DMS53 (cell line): ENCODE measurements at regions not wholly inside any gene's neighbourhood (a gene's known extent, or its start where the extent isn't known, plus 50 kb on each side); places are given as distances from the start of the nearest gene placed in this dataset.
"Not testable (repeated sequence)": the region's sequence is repeated elsewhere in the genome, so short reads cannot be mapped to it uniquely, and the experiment has no call there.

Experiments used
- DNase-seq: peaks from one replicate; lab custom pipeline; 2025; lab: John Stamatoyannopoulos, UW

GRCh38 chr21:16420031-16420724 lies 690.4 kb downstream of the USP25 start:
- DNase-seq, result peak; percentile 80

DNA sequence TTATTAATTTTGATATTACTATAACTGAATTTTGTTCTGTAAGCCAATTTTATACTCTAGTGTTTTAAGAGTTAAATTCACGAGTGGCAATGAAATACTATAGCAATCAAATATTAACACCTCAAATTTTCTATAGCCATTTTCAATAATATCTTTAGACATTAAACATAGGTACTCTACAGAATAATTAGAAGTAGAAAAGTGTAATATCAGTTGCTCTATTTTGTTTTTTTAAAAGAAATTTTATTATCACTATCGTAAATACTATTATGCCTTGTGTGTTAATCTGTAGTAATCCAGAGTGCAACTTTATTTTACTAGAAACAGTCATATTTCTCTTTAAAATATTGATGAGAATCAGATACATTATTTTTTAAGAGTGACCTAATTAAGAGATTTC lies 691.2 kb downstream of the USP25 start:
- DNase-seq, result peak; percentile 11

DNA sequence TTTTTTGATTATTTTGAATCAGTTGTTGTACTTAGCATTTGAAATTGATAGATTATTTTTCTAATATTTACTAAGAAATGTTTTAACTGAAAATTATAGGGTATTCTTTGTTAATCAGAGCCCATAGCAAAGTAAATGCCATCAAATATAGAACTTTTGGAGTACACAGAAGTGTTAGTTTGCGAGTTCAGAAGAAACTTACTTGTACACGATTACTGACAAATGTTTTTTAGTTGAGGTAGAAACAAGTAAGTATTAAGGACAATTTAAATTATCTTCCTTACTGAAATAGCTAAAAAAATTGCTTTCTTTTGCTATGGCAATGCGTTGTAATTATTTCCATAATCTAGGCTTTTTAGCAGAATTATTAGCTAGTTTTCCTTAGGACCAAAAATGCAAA lies 692.2 kb downstream of the USP25 start:
- peak; percentile 18 for DNase-seq

GRCh38 chr21:16422702-16423101 lies 692.9 kb downstream of the USP25 start:
- DNase-seq, result peak; percentile 26

DNA sequence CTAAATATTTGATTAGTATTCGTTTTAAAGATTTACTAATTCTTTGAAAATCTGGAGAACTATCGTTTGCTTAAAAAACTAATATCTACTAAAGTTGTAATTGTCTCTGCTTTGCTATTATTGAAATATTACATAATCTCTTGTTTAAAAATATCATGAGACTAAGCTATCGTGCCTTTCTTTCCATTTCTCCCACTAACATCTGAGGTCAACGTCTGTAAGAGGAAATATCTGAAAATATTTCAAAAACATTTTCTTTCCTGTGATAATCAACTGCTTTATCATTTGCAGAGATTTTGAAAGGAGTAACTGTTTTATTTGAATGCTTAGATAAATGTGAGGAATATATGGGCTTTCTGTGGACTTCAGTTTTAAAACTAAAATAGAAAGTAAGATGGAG lies 694.1 kb downstream of the USP25 start:
- DNase-seq, result peak; percentile 34

DNA sequence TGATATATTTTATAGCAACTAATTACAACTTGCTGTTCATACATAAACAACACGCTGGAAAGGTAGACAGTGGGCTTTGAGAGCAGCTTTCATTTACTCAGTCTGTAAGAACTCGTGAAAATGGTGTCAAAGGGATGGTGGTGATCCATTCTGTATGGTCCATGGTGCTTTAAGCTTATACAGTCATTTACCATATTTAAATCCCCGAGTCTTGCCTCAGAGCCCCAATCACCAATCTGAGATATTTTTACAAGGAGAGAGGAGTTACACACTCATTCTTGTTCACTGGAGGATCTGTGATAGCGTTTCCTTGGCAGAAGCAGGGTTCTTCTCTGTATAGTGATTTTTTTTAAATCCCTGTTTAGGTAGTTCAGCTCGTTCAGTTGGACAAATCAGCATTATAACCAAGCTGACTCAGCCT lies 694.6 kb downstream of the USP25 start:
- peak; percentile 62 for DNase-seq

DNA sequence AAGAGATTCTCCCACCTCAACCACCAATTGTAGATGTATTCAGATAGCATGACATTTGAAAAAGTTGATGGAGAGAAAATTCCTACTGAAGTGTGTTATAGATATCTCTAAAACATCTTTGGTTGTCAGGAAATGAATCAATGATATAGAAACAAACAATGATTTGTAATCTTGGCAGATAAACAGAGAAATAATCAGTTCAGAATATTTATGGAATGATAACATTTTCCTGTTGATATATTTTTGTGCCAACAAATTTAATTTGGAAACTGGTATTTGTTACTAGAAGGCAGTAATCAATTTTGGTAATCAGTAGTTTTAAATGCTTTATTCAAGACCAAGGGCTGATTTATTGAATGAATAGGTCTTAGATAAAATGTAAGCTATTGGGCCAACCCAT lies 695.6 kb downstream of the USP25 start:
- no peak for DNase-seq

DNA sequence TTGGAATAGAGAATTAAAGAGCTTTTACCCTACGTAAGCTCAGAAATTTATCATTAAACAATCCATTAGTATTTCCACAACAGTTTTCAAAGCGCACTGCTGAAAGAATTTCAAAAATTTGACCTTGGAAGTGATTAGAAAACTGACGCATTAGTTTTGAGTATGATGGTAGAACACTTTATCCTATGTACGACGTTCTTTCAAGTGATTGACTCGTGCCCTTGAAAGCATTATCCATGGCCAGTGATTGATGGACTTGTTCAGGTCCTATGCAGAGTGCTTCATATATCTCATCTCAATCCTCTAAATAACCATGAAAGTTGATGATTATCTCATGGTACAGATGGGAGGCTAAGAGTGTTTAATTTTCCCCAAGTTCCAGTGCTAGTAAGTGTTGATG lies 697.2 kb downstream of the USP25 start:
- no peak for DNase-seq

GRCh38 chr21:16427587-16428087 lies 697.9 kb downstream of the USP25 start:
- DNase-seq, result peak; percentile 38

GRCh38 chr21:16437586-16437985 lies 707.8 kb downstream of the USP25 start:
- no peak for DNase-seq

GRCh38 chr21:16438761-16439160 lies 709.0 kb downstream of the USP25 start:
- DNase-seq, result no peak

- DNase-seq, result no peak
Measured at GRCh38 chr21:16441789-16442188, 712.0 kb downstream of the USP25 start.

DNA sequence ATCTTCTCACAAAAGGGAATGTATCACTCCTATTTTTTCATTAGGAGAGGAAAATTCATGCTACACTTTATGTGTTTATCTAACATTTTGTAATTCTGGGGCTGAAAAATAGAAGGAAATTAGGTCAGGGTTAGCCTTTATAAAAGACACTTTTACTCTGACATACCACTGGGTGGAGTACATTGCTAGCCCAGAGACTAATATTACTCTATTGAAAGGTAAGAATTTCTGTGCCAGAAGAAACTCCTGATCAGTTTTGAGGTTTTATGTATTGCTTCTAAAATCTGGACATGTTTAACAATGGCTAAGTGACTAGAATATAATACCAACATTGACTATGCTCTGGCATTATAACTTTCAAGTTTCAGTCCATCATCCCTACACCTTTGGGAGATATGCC lies 724.6 kb downstream of the USP25 start:
- DNase-seq, result peak; percentile 5

GRCh38 chr21:16455526-16455925 lies 725.7 kb downstream of the USP25 start:
- no peak for DNase-seq

DNA sequence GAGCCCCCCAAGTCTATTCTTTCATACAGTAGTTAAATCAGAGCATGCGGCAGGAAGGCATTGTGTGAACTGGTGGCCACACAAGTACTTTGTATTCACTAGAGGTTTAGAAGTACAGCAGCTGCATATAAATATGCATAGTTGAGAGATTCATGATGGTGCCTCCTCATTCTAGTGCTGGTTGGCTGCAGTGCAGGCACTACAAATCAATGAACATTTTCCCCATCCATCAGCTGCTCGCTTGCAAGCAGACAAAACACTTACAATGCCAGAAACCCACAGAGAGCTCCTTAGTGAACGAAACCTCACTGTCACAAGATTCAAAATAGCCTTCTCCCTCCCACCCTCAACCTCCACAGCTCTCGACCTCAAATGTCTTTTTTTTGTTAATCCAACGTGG lies 726.2 kb downstream of the USP25 start:
- no peak for DNase-seq

DNA sequence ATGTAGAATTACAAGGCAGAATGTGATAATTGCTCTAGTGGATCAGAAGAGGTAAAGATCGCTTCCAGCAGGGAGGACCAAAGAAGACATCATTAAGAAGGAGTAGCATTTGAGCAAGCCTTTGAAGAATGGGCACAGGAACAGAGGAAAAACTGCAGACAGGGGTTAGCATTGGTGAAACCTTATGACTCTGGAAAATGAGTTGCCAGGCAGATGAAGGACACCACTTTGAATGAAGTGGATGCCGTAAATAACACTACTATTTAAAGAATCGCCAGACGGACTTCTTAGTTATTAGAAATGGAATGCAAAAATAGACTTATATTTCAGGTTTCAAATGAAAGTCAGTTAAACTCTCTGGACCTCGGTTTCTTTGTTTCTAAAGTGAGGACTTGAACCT lies 727.7 kb downstream of the USP25 start:
- no peak for DNase-seq

- peak; percentile 1 for DNase-seq
Measured at GRCh38 chr21:16460936-16461335, 731.2 kb downstream of the USP25 start.

GRCh38 chr21:16464211-16464889 lies 734.6 kb downstream of the USP25 start:
- not testable (repeated sequence) for DNase-seq

DNA sequence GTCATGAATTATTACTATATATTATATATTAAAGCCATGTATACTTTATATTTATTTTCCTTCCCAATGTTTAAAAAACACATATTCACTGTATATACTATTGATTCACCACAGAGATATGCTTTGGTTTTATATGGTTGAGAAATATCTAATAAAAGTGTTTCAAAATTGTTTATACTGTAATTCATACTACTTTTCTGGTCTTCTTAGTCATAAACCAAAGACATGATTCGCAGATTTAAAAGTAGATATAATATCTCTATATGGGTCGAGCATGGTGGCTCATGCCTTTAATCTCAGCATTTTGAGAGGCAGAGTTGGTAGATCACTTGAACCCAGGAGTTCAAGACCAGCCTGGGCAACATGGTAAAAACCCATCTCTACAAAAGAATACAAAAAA lies 738.4 kb downstream of the USP25 start:
- DNase-seq, result no peak

- DNase-seq, result no peak
Measured at GRCh38 chr21:16473988-16474387, 744.2 kb downstream of the USP25 start.

- DNase-seq, result peak; percentile 63
Measured at GRCh38 chr21:16476056-16476825, 746.5 kb downstream of the USP25 start.

DNA sequence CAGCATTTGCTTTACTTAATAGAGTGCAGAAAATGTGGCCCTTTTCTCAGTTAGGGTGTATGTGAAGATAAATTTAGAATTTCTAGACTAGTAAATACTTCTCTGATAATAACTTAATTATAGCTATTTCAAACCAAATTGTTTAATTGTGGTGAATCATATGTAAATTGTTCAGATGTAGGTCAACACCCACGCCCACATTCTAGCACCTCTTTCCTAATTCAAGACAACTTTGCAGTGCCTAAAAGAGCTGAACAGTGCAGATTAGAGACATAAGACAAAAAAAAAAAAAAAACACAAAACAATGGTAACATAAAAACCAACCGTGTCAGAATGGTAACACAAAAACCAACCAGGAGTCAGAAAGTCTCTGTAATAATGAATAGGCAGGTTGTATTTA lies 758.3 kb downstream of the USP25 start:
- DNase-seq, result no peak

GRCh38 chr21:16492356-16492755 lies 762.6 kb downstream of the USP25 start:
- no peak for DNase-seq
